ENCODE measurements at regions not wholly inside any gene's neighbourhood (a gene's known extent, or its start where the extent isn't known, plus 50 kb on each side); places are given as distances from the start of the nearest gene placed in this dataset.

- H3K4me3 Mint-ChIP-seq (ENCODE audit: unreplicated experiment): no peak overlapping the region
- no peaks in the 10 kb centered on the region for H3K4me1 Mint-ChIP-seq (ENCODE audit: unreplicated experiment)
- no peak for DNase-seq (ENCODE audit: extremely low spot score, unreplicated experiment)
- no peak overlapping the region for H3K27ac Mint-ChIP-seq (ENCODE audit: unreplicated experiment)
- H3K9me3 Mint-ChIP-seq (ENCODE audit: unreplicated experiment): peaks cover 8% of the 10 kb centered on the region
- no peak for TF ChIP-seq CTCF (IDR thresholded peaks at IDR 0.05)
- no peaks in the 10 kb centered on the region for H3K36me3 Mint-ChIP-seq (ENCODE audit: unreplicated experiment)
- no peaks in the 10 kb centered on the region for H3K27me3 Mint-ChIP-seq (ENCODE audit: unreplicated experiment)
Measured at GRCh38 chr12:82009524-82009923, 250.4 kb upstream of the PPFIA2 start.

GRCh38 chr12:82008251-82008650 lies 249.1 kb upstream of the PPFIA2 start:
- Mint-ChIP-seq H3K27me3 (ENCODE audit: unreplicated experiment) (no peaks in the 10 kb centered on the region), H3K4me1 (ENCODE audit: unreplicated experiment) (no peaks in the 10 kb centered on the region), H3K9me3 (ENCODE audit: unreplicated experiment) (peaks cover 8% of the 10 kb centered on the region), H3K4me3 (ENCODE audit: unreplicated experiment) (no peak overlapping the region), H3K27ac (ENCODE audit: unreplicated experiment) (no peak overlapping the region), H3K36me3 (ENCODE audit: unreplicated experiment) (no peaks in the 10 kb centered on the region)
- no peak for DNase-seq (ENCODE audit: extremely low spot score, unreplicated experiment)
- TF ChIP-seq CTCF (IDR thresholded peaks at IDR 0.05): no peak

- no peak for TF ChIP-seq CTCF (IDR thresholded peaks at IDR 0.05)
- Mint-ChIP-seq H3K4me1 (ENCODE audit: unreplicated experiment) (no peaks in the 10 kb centered on the region), H3K36me3 (ENCODE audit: unreplicated experiment) (no peaks in the 10 kb centered on the region), H3K27ac (ENCODE audit: unreplicated experiment) (no peak overlapping the region), H3K27me3 (ENCODE audit: unreplicated experiment) (no peaks in the 10 kb centered on the region), H3K4me3 (ENCODE audit: unreplicated experiment) (no peak overlapping the region), H3K9me3 (ENCODE audit: unreplicated experiment) (peaks cover 11% of the 10 kb centered on the region)
- no peak for DNase-seq (ENCODE audit: extremely low spot score, unreplicated experiment)
Measured at GRCh38 chr12:81998761-81999378, 239.7 kb upstream of the PPFIA2 start.

- Mint-ChIP-seq H3K27ac (ENCODE audit: unreplicated experiment) (no peak overlapping the region), H3K4me3 (ENCODE audit: unreplicated experiment) (no peak overlapping the region), H3K4me1 (ENCODE audit: unreplicated experiment) (no peaks in the 10 kb centered on the region), H3K9me3 (ENCODE audit: unreplicated experiment) (no peaks in the 10 kb centered on the region), H3K27me3 (ENCODE audit: unreplicated experiment) (no peaks in the 10 kb centered on the region), H3K36me3 (ENCODE audit: unreplicated experiment) (no peaks in the 10 kb centered on the region)
- TF ChIP-seq CTCF (IDR thresholded peaks at IDR 0.05): no peak
- no peak for DNase-seq (ENCODE audit: extremely low spot score, unreplicated experiment)
Measured at GRCh38 chr12:81992461-81992860, 233.3 kb upstream of the PPFIA2 start.

GRCh38 chr12:81991868-81992267 lies 232.7 kb upstream of the PPFIA2 start:
- Mint-ChIP-seq H3K4me1 (ENCODE audit: unreplicated experiment) (no peaks in the 10 kb centered on the region), H3K9me3 (ENCODE audit: unreplicated experiment) (no peaks in the 10 kb centered on the region), H3K27me3 (ENCODE audit: unreplicated experiment) (no peaks in the 10 kb centered on the region), H3K36me3 (ENCODE audit: unreplicated experiment) (no peaks in the 10 kb centered on the region), H3K4me3 (ENCODE audit: unreplicated experiment) (no peak overlapping the region), H3K27ac (ENCODE audit: unreplicated experiment) (no peak overlapping the region)
- TF ChIP-seq CTCF (IDR thresholded peaks at IDR 0.05): no peak
- DNase-seq (ENCODE audit: extremely low spot score, unreplicated experiment): no peak

Measured in osteocyte (in vitro differentiated cells).